Activated CD4-positive, alpha-beta T cell treated with anti-CD3 and anti-CD28 coated beads, Interleukin-2, amount 10 ng/mL, durations not matched to agents 24 days and 14 days (primary cell): ENCODE measurements at regions not wholly inside any gene's neighbourhood (a gene's known extent, or its start where the extent isn't known, plus 50 kb on each side); places are given as distances from the start of the nearest gene placed in this dataset.

Source experiments
- DNase-seq: peaks from one replicate; pipeline ENCODE4 v3.0.0; 2022
- H3K27ac Mint-ChIP-seq: one replicate; pipeline ENCODE4 v1.8.0; 2022; ENCODE audit warnings: mild to moderate bottlenecking, mixed read lengths
- H3K27me3 Mint-ChIP-seq: one replicate; pipeline ENCODE4 v1.8.0; 2022; ENCODE audit warnings: mixed read lengths
- H3K36me3 Mint-ChIP-seq: one replicate; pipeline ENCODE4 v1.8.0; 2022; ENCODE audit warnings: low read depth, mild to moderate bottlenecking, mixed read lengths
- H3K4me1 Mint-ChIP-seq: one replicate; pipeline ENCODE4 v1.8.0; 2021; ENCODE audit warnings: mixed read lengths
- H3K4me3 Mint-ChIP-seq: one replicate; pipeline ENCODE4 v1.8.0; 2022; ENCODE audit warnings: mild to moderate bottlenecking, moderate library complexity, mixed read lengths
- H3K9me3 Mint-ChIP-seq: one replicate; pipeline ENCODE4 v1.8.0; 2021; ENCODE audit warnings: mixed read lengths
- intact Hi-C: fragments of 100-400 bp; cut with micrococcal nuclease; formaldehyde crosslinking; loops from one replicate; pipeline ENCODE4 v1.15.1; 2023

DNA sequence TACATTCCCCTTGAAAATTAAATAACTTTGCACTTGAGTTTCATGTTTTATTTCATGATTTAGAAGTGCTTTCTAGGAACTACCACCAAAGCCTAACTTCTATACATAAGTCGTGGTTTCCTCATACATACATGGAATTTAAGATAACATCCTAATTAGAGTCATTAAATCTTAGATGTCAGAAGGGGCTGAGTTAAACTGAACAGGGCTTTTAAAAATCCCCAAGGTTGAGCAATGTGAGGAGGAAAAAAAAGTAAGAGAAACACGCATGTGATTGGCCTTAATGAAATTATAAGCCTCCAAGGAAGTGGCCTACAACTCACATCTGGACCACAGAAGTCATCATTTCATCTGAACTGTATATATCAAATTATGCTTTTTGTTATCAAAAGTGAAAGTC is 303.1 kb upstream of the SEMA6D start:
- no peak overlapping the region for H3K27ac Mint-ChIP-seq
- DNase-seq, result no peak
- H3K27me3 Mint-ChIP-seq, result no peaks in the 10 kb centered on the region
- H3K4me1 Mint-ChIP-seq, result no peaks in the 10 kb centered on the region
- intact Hi-C loops, result no loop called here
- no peaks in the 10 kb centered on the region for H3K36me3 Mint-ChIP-seq
- no peaks in the 10 kb centered on the region for H3K9me3 Mint-ChIP-seq
- no peak overlapping the region for H3K4me3 Mint-ChIP-seq

DNA sequence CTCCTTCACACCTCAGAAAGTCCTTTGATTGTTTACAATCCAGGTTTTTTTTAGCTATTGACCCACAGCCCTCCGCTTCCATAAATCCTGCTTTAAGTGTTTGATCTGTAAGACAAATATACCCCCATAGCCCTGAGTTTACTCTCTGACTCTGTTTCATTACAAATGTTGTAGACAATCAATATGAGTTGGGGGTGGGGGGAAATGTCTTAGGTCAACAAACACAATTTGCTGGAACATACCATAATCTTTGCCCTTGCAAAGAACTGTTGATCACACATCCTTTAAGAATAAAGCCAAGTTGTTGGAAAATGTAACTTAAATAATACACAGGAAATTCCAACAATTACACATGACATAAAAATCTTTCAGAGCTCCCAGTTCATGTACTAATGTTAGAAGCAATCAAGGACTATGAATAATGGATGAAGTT is 301.8 kb upstream of the SEMA6D start:
- Mint-ChIP-seq H3K27ac (no peak overlapping the region), H3K4me1 (no peaks in the 10 kb centered on the region), H3K4me3 (no peak overlapping the region), H3K27me3 (no peaks in the 10 kb centered on the region), H3K36me3 (no peaks in the 10 kb centered on the region), H3K9me3 (no peaks in the 10 kb centered on the region)
- no peak for DNase-seq
- intact Hi-C loops, result no loop called here

DNA sequence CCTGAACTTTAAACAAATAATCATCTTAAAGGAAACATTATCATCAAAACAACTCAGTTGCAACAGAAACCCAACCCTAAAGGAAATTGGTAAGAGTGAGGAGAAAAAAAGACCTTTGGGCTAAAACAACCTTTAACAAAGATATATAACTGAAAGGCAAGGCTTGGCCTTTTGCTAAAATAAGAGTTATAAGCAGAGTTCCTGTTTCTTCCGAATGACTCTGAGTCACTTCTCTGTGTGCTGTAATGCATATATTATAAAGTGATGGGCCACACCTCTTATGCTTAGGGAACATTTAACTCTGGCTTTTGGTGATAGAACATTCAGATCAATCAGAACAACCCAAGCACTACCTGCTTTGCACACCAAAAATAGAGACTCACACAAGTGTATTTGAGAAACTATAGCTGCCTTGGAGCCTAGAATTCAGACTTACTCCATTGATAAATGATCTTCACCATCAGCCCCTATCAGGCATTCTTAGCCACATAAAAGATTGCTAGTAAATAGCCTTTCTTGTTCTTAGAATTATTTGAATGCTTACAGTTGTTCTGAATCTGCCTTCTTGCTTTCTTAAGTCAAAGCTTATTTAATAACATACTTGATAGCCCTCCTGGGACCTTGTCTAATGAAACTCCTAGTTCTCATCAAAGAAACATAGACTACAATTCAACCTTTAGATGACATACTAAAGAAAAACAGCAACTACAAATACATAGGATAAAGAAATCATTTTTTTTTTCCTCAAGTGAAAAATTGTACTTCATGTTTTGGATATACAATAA is 294.2 kb upstream of the SEMA6D start:
- intact Hi-C loops, result no loop called here
- DNase-seq, result no peak

DNA sequence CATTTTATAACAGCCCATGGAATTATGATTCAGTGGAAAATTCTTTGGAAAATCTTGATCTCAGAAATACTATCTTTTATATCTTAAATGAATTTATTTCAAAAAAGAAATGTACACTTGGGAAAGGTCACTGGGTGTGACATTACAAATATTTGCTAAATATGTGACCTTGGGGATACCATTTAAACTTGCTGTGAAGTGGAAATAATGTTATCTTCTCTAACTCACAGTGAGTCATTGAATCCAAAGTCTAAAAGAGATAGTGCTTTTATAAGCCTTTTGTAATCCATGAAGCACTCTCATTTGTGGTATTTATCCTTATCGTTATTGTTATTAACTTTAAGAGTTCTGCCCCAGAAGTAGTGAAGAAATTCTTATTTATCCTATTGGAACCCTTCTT is 289.8 kb upstream of the SEMA6D start:
- Mint-ChIP-seq H3K4me1 (no peaks in the 10 kb centered on the region), H3K27me3 (no peaks in the 10 kb centered on the region), H3K27ac (no peak overlapping the region), H3K36me3 (no peaks in the 10 kb centered on the region), H3K9me3 (no peaks in the 10 kb centered on the region), H3K4me3 (no peak overlapping the region)
- DNase-seq, result no peak
- intact Hi-C loops, result no loop called here

More for the DNA sequence above, 294.2 kb upstream of the SEMA6D start:
- no peak overlapping the region for H3K27ac Mint-ChIP-seq
- no peaks in the 10 kb centered on the region for H3K27me3 Mint-ChIP-seq
- no peak overlapping the region for H3K4me3 Mint-ChIP-seq
- no peaks in the 10 kb centered on the region for H3K36me3 Mint-ChIP-seq
- H3K9me3 Mint-ChIP-seq, result no peaks in the 10 kb centered on the region
- H3K4me1 Mint-ChIP-seq, result no peaks in the 10 kb centered on the region

DNA sequence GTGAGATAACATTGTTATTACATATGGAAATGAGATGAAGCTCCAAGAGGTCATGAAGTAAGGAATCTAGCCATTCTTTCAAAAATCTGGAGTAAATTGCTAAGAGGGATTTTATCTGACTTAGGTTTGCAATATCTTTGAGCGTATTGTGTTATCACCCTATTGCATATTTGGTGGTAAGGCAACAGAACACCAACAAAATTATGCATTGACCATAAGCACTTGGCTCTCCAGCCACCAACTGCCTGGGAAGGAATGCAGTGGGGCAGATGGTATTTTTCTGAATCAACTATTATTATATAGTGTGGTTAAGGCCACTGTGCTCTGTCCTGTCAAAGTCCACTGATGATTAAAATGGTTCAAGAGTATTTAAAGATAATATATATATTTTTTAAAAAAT is 287.9 kb upstream of the SEMA6D start:
- intact Hi-C loops, result no loop called here
- no peaks in the 10 kb centered on the region for H3K36me3 Mint-ChIP-seq
- H3K27ac Mint-ChIP-seq, result no peak overlapping the region
- no peaks in the 10 kb centered on the region for H3K27me3 Mint-ChIP-seq
- no peaks in the 10 kb centered on the region for H3K9me3 Mint-ChIP-seq
- no peak for DNase-seq
- no peak overlapping the region for H3K4me3 Mint-ChIP-seq
- no peaks in the 10 kb centered on the region for H3K4me1 Mint-ChIP-seq

DNA sequence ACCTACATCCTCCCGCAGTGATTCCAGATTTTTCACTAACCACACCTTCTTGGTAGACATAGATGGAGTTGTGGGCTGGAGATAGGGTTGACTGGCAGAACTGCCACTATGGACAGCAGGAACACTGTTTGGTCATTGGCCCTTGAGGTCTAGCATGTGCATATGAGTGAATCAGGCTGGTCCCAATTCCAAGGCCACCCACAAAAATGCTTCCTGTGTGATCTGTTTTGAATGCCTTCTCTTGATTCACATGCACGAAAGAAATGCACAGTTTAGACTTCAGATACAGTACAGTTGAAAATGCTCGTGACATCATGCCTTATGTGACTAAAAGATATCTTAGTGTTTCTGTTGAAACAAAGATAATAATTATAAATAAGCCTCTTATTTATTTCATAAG is 285.8 kb upstream of the SEMA6D start:
- no peak overlapping the region for H3K27ac Mint-ChIP-seq
- intact Hi-C loops, result no loop called here
- H3K4me1 Mint-ChIP-seq, result no peaks in the 10 kb centered on the region
- H3K4me3 Mint-ChIP-seq, result no peak overlapping the region
- no peaks in the 10 kb centered on the region for H3K9me3 Mint-ChIP-seq
- no peaks in the 10 kb centered on the region for H3K27me3 Mint-ChIP-seq
- H3K36me3 Mint-ChIP-seq, result no peaks in the 10 kb centered on the region
- DNase-seq, result no peak

DNA sequence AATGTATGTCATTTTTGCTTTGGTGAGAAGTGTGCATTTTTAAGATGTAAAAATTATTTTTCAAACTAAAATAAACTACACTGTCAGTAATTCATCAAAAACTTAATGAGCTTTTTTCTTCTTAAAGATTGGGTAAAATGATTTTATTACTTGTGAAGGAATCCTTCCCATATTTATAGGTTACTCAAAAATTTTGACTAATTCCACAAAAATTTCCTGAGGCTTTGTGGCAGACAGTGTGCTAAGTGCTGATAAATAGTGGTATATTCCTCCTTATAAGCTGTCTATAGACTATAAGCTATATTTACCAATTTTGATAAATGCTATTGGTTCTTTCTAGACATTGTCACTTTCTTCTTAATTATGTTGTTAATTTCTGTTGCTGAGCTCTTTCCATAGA is 284.5 kb upstream of the SEMA6D start:
- H3K36me3 Mint-ChIP-seq, result no peaks in the 10 kb centered on the region
- intact Hi-C loops, result no loop called here

DNA sequence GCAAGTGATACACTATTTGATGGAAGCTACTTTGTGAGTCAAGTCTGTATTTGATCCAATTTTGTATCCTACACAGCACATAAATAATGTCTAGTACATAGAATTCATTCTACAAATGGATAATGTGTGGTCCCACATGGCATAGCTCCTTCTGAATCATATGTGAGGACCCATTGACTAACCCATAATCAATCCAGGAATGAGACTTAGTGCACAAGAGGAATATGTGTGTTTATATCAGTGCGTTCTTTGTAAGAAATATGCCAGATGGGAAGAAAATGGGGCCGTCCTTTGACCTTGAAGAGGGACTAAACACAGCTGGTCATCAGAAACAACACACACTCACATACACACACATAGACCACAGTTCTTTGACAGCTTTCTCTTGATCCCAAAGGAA is 282.7 kb upstream of the SEMA6D start:
- no peaks in the 10 kb centered on the region for H3K27me3 Mint-ChIP-seq

More for the DNA sequence above, 284.5 kb upstream of the SEMA6D start:
- Mint-ChIP-seq H3K4me3 (no peak overlapping the region), H3K4me1 (no peaks in the 10 kb centered on the region), H3K27me3 (no peaks in the 10 kb centered on the region), H3K27ac (no peak overlapping the region), H3K9me3 (no peaks in the 10 kb centered on the region)
- no peak for DNase-seq

DNA sequence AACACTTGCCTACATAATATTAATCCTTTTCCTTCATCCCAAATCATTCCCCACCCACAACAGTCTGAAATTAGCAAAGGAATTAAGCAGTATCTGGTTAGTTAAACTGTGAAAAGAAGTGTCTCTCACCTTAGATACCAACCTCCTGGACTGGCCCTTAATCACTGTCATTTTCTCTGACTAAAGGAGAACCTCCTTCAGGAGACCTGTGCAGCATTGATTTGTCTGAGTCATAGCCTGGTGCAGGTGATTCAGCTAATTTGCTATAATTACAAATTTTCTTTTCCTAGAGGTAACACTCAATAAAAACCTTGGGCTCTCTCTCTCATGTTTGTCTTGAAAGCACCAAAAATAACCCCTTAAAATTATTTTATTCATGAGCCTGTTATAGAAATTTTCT is 279.8 kb upstream of the SEMA6D start:
- DNase-seq, result no peak
- Mint-ChIP-seq H3K4me3 (no peak overlapping the region), H3K27ac (no peak overlapping the region), H3K36me3 (no peaks in the 10 kb centered on the region), H3K9me3 (no peaks in the 10 kb centered on the region), H3K27me3 (no peaks in the 10 kb centered on the region), H3K4me1 (no peaks in the 10 kb centered on the region)
- intact Hi-C loops, result no loop called here

More for the DNA sequence above, 282.7 kb upstream of the SEMA6D start:
- Mint-ChIP-seq H3K4me1 (no peaks in the 10 kb centered on the region), H3K36me3 (no peaks in the 10 kb centered on the region), H3K4me3 (no peak overlapping the region), H3K27ac (no peak overlapping the region), H3K9me3 (no peaks in the 10 kb centered on the region)
- intact Hi-C loops, result no loop called here
- DNase-seq, result no peak

DNA sequence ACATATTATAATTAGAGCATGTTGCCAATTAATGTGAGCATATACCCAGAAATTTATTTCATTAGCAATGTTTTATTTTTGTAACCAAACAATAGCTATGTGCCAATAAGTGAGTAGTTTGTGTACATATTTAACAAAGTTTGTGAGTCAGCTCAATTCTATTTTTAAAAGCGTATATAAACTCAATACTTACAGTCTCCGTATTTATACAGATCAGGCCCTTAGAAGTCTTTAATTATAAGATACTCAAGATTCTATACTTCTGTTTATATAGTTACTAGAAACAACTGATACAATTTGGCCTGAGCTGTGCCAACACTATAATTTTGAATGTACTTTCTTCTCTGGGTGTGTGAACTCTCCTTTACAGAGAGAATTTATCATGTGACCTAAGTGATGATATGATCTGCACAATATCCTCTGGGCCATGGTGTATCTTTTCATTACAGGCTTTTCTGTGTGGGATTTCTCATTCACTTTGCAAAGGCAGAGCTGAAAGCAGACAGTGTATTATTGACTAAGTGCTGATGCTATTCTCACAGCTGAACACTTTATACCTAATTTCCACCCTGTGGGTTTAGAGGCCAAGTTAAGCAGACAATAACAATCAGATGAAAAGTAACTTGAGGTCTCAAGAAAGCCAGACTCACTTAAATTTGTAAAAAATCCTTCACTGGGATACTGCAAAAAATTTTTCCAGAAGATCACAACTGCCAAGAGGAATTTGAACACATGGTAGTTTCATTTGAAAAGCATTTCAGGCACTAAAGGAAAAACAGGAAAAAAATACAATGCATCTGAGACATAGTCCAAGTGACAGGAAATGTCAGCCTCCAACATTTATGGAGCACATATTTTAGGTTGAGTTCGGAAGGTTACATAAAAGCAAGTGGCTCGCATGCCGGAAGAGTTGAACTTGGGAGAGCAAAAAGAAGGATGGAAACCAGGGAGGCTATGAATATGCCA is 277.9 kb upstream of the SEMA6D start:
- H3K27me3 Mint-ChIP-seq, result no peaks in the 10 kb centered on the region
- H3K36me3 Mint-ChIP-seq, result no peaks in the 10 kb centered on the region
- no peak overlapping the region for H3K4me3 Mint-ChIP-seq
- intact Hi-C loops, result no loop called here
- no peaks in the 10 kb centered on the region for H3K4me1 Mint-ChIP-seq
- no peak for DNase-seq
- no peak overlapping the region for H3K27ac Mint-ChIP-seq
- H3K9me3 Mint-ChIP-seq, result no peaks in the 10 kb centered on the region

DNA sequence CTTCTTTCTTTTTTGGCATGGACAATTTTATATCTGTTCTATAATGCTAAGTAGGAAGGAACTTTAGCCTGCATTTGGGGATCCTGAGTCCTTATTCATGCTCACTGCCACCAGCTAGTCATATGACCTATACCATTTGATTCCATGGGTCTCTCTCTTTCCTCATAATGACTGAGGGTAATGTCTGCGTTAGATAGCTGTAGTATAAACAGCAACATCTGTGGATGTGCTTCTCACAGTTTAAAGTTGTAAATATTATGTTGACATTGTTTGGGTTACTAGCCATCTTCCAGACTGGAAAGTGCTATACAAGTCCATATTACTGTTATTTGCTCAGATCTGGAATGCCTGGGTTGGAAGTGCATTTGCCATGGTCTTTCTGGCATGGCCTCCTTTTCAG is 274.9 kb upstream of the SEMA6D start:
- H3K4me3 Mint-ChIP-seq, result no peak overlapping the region
- H3K9me3 Mint-ChIP-seq, result no peaks in the 10 kb centered on the region
- DNase-seq, result no peak
- H3K36me3 Mint-ChIP-seq, result no peaks in the 10 kb centered on the region
- no peaks in the 10 kb centered on the region for H3K4me1 Mint-ChIP-seq
- no peak overlapping the region for H3K27ac Mint-ChIP-seq
- intact Hi-C loops, result no loop called here
- no peaks in the 10 kb centered on the region for H3K27me3 Mint-ChIP-seq

DNA sequence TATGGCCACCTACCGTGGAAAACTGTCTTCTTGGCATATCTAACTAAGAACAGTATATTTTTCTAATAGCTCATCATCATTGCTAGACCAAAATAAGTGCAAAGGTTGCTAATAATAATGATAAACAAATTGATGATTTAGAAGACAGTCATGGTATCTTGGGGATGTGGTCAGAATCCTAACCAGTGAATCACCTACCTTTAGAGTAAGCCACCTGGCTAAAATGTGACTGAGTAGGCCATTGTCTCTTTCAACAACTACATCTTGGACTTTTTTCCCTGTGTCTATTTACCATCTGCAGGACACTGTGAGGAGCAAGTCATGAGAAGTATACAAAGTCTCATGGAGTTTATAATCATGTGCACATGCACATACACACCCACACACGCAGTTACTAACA is 273.5 kb upstream of the SEMA6D start:
- DNase-seq, result no peak
- H3K4me1 Mint-ChIP-seq, result no peaks in the 10 kb centered on the region
- H3K4me3 Mint-ChIP-seq, result no peak overlapping the region
- H3K27ac Mint-ChIP-seq, result no peak overlapping the region
- H3K9me3 Mint-ChIP-seq, result no peaks in the 10 kb centered on the region
- intact Hi-C loops, result no loop called here
- H3K36me3 Mint-ChIP-seq, result no peaks in the 10 kb centered on the region
- no peaks in the 10 kb centered on the region for H3K27me3 Mint-ChIP-seq

DNA sequence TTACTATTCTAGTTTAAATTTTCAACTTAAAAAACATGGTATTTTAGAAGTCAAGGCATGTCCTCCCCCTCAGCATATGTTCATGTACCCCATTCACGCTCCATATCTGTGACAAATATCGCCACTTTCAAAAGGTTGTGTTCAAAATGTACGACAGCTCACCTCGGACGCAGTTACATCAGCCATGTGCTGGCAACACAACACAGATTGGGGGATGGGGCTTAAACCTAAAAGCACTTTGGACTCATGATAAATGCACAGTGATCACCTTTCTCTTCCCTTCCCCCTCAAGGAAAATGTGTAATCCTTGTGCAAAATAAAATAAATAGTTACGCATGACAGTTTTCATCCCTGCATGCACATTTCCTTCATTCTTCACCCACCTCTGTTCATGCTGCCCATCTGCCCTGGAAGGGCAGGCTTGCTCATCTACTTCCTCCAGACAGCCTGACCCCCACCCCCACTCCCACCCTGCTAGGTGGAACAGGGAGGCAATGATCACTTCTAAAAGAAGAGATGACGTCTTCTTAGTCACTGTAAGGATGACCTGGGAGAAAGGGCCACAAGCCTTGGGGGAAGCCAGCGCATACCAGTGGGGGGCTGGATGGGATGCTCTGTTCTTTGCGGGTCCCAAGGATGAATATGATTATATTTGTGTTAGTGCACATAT is 271.4 kb upstream of the SEMA6D start:
- H3K4me3 Mint-ChIP-seq, result no peak overlapping the region
- no peaks in the 10 kb centered on the region for H3K9me3 Mint-ChIP-seq
- intact Hi-C loops, result no loop called here
- H3K27me3 Mint-ChIP-seq, result no peaks in the 10 kb centered on the region
- no peak for DNase-seq
- H3K36me3 Mint-ChIP-seq, result no peaks in the 10 kb centered on the region
- no peak overlapping the region for H3K27ac Mint-ChIP-seq
- no peaks in the 10 kb centered on the region for H3K4me1 Mint-ChIP-seq
